IMR-90 (cell line): ENCODE measurements at regions not wholly inside any gene's neighbourhood (a gene's known extent, or its start where the extent isn't known, plus 50 kb on each side); places are given as distances from the start of the nearest gene placed in this dataset.

ENCODE experiments used
- ATAC-seq: fragments of 200-7000 bp; cut with Tn5 transposase; 2 replicates; pipeline ENCODE4 v1.9.1; 2020; ENCODE audit warnings: low read depth, mild to moderate bottlenecking, moderate library complexity
- BruUV-seq: library from RNA; stranded (reverse); fragments of 400-500 nt; replicated peaks from 2 replicates; lab custom pipeline; 2021; lab: Mats Ljungman, UMichigan
- CTCF ChIA-PET: fragments of 300-600 bp; formaldehyde crosslinking; extraction: SDS; loops from one replicate; lab custom pipeline; 2021; ENCODE audit warnings: antibody characterized with exemption; lab: Yijun Ruan, JAX
- POLR2A ChIA-PET: fragments of 300-600 bp; sonication (Branson Sonifier 250); formaldehyde crosslinking; loops from one replicate; lab custom pipeline; 2022; ENCODE audit warnings: antibody characterized with exemption; ENCODE audit not compliant: unreplicated experiment; lab: Charles Lee
- DNase-seq: peaks from one replicate; pipeline ENCODE4 v3.0.0; 2013
- H2AFZ ChIP-seq: replicated peaks from 2 replicates; pipeline ENCODE3; 2013; ENCODE audit warnings: low read length, mild to moderate bottlenecking; ENCODE audit not compliant: poor library complexity
- H2AK5ac ChIP-seq: 2 replicates; pipeline ENCODE4 v1.6.1; 2013; ENCODE audit warnings: low read depth, low read length, inconsistent platforms
- H2AK9ac ChIP-seq: replicated peaks from 2 replicates; pipeline ENCODE3; 2013; ENCODE audit warnings: mild to moderate bottlenecking, low read depth, low read length, moderate library complexity; ENCODE audit not compliant: poor library complexity
- H2BK120ac ChIP-seq: 2 replicates; pipeline ENCODE4 v1.6.1; 2013; ENCODE audit warnings: low read depth, low read length, inconsistent platforms
- H2BK15ac ChIP-seq: 3 replicates; pipeline ENCODE4 v1.6.1; 2013; ENCODE audit warnings: low read depth, low read length, inconsistent platforms
- H2BK20ac ChIP-seq: 2 replicates; pipeline ENCODE4 v1.6.1; 2013; ENCODE audit warnings: low read depth, mild to moderate bottlenecking, inconsistent platforms, low read length, moderate library complexity
- H2BK5ac ChIP-seq: 2 replicates; pipeline ENCODE4 v1.6.1; 2013; ENCODE audit warnings: mild to moderate bottlenecking, low read depth, low read length, inconsistent platforms; ENCODE audit not compliant: poor library complexity, severe bottlenecking
- H3K14ac ChIP-seq: replicated peaks from 2 replicates; pipeline ENCODE4 v1.6.1; 2013; ENCODE audit warnings: low read depth, low read length, inconsistent platforms
- H3K18ac ChIP-seq: 2 replicates; pipeline ENCODE4 v1.6.1; 2013; ENCODE audit warnings: low read depth, low read length, control low read depth
- H3K23ac ChIP-seq: 2 replicates; pipeline ENCODE4 v1.6.1; 2013; ENCODE audit warnings: low read depth, low read length, inconsistent platforms
- H3K27ac ChIP-seq: 2 replicates; pipeline ENCODE4 v1.5.1; 2013; ENCODE audit warnings: mild to moderate bottlenecking, control low read depth, low read length; ENCODE audit not compliant: insufficient read depth
- H3K27me3 ChIP-seq: 2 replicates; pipeline ENCODE4 v1.6.1; 2013; ENCODE audit warnings: low read length; ENCODE audit not compliant: control insufficient read depth, insufficient read depth
- H3K36me3 ChIP-seq: 2 replicates; pipeline ENCODE4 v1.6.1; 2013; ENCODE audit warnings: low read length, mixed read lengths; ENCODE audit not compliant: control insufficient read depth, insufficient read depth
- H3K4ac ChIP-seq: 2 replicates; pipeline ENCODE4 v1.6.1; 2013; ENCODE audit warnings: low read depth, low read length, inconsistent platforms
- H3K4me1 ChIP-seq: 2 replicates; pipeline ENCODE4 v1.6.1; 2013; ENCODE audit warnings: low read length, mixed read lengths; ENCODE audit not compliant: control insufficient read depth, insufficient read depth
- H3K4me2 ChIP-seq: 2 replicates; pipeline ENCODE4 v1.6.1; 2013; ENCODE audit warnings: low read depth, mild to moderate bottlenecking, control low read depth, low read length, moderate library complexity
- H3K4me3 ChIP-seq: 2 replicates; pipeline ENCODE4 v1.5.1; 2013; ENCODE audit warnings: low read depth, mild to moderate bottlenecking, control low read depth, low read length, moderate library complexity; ENCODE audit not compliant: insufficient read depth
- H3K56ac ChIP-seq: 2 replicates; pipeline ENCODE4 v1.6.1; 2013; ENCODE audit warnings: low read length, inconsistent platforms; ENCODE audit not compliant: insufficient read depth; ENCODE audit errors: extremely low read depth
- H3K79me1 ChIP-seq, 2 experiments: 2 replicates each; pipeline ENCODE4 v1.6.1; 2013; ENCODE audit warnings: low read length in 2 of 2, inconsistent platforms in 1 of 2, low read depth in 1 of 2
- H3K9ac ChIP-seq: 2 replicates; pipeline ENCODE4 v1.6.1; 2013; ENCODE audit warnings: low read depth, low read length, control low read depth
- H3K9me1 ChIP-seq: 2 replicates; pipeline ENCODE4 v1.6.1; 2013; ENCODE audit warnings: low read length, inconsistent platforms; ENCODE audit not compliant: insufficient read depth
- H3K9me3 ChIP-seq: 2 replicates; pipeline ENCODE4 v1.6.1; 2013; ENCODE audit warnings: low read length; ENCODE audit not compliant: control insufficient read depth, insufficient read depth
- H4K20me1 ChIP-seq: 2 replicates; pipeline ENCODE4 v1.6.1; 2013; ENCODE audit warnings: low read length, inconsistent platforms; ENCODE audit not compliant: insufficient read depth
- H4K5ac ChIP-seq: 2 replicates; pipeline ENCODE4 v1.6.1; 2013; ENCODE audit warnings: mild to moderate bottlenecking, low read depth, low read length, control low read depth
- H4K8ac ChIP-seq, 2 experiments: 2 replicates each; pipeline ENCODE4 v1.6.1; 2013; ENCODE audit warnings: low read depth in 2 of 2, low read length in 2 of 2, control low read depth in 1 of 2, inconsistent platforms in 1 of 2
- H4K91ac ChIP-seq: 2 replicates; pipeline ENCODE4 v1.6.1; 2013; ENCODE audit warnings: low read depth, low read length, inconsistent platforms; ENCODE audit not compliant: insufficient read depth
- BHLHE40 ChIP-seq: fragments of 150-350 bp; IDR thresholded peaks from 2 replicates; pipeline ENCODE4 v1.6.1; 2016; ENCODE audit warnings: mild to moderate bottlenecking, low read depth, low read length
- CEBPB ChIP-seq: IDR thresholded peaks from 2 replicates; pipeline ENCODE4 v1.6.1; 2012; ENCODE audit warnings: low read depth, low read length, improper control_type of control experiment
- CHD1 ChIP-seq: IDR thresholded peaks from 2 replicates; pipeline ENCODE4 v1.6.1; 2012; ENCODE audit warnings: low read depth, low read length, improper control_type of control experiment
- FOS ChIP-seq: fragments of 150-350 bp; IDR thresholded peaks from 2 replicates; pipeline ENCODE4 v1.6.1; 2016; ENCODE audit warnings: low read depth, low read length
- MAFK ChIP-seq: IDR thresholded peaks from 2 replicates; pipeline ENCODE4 v1.6.1; 2012; ENCODE audit warnings: low read depth, low read length, improper control_type of control experiment
- MAZ ChIP-seq: IDR thresholded peaks from 2 replicates; pipeline ENCODE4 v1.6.1; 2012; ENCODE audit warnings: low read depth, mild to moderate bottlenecking, low read length, improper control_type of control experiment, moderate library complexity, borderline replicate concordance
- MXI1 ChIP-seq: IDR thresholded peaks from 2 replicates; pipeline ENCODE4 v1.6.1; 2012; ENCODE audit warnings: low read depth, mild to moderate bottlenecking, low read length, moderate library complexity, borderline replicate concordance
- NFE2L2 ChIP-seq: fragments of 150-350 bp; IDR thresholded peaks from 2 replicates; pipeline ENCODE4 v1.6.1; 2016; ENCODE audit warnings: low read depth, mild to moderate bottlenecking, low read length
- POLR2A ChIP-seq: IDR thresholded peaks from 2 replicates; pipeline ENCODE4 v1.6.1; 2012; ENCODE audit warnings: mild to moderate bottlenecking, low read depth, low read length
- RAD21 ChIP-seq: IDR thresholded peaks from 2 replicates; pipeline ENCODE4 v1.6.1; 2012; ENCODE audit warnings: low read length, improper control_type of control experiment
- RCOR1 ChIP-seq: IDR thresholded peaks from 2 replicates; pipeline ENCODE4 v1.6.1; 2012; ENCODE audit warnings: mild to moderate bottlenecking, low read length, improper control_type of control experiment; ENCODE audit not compliant: insufficient replicate concordance
- RFX5 ChIP-seq: IDR thresholded peaks from 2 replicates; pipeline ENCODE4 v1.8.0; 2012; ENCODE audit warnings: low read depth, mild to moderate bottlenecking, low read length, moderate library complexity
- SMC3 ChIP-seq: fragments of 150-350 bp; IDR thresholded peaks from 2 replicates; pipeline ENCODE4 v1.6.1; 2016; ENCODE audit warnings: low read depth, mild to moderate bottlenecking, antibody characterized with exemption, low read length, moderate library complexity
- WGBS, 2 experiments: methylation state at CpG; one replicate each; pipeline versions ENCODE4 v1.1.5 to v1.1.7; 2013; ENCODE audit warnings: missing lambda C conversion rate in 2 of 2; ENCODE audit not compliant: insufficient read length in 1 of 2; ENCODE audit errors: extremely low coverage in 2 of 2; 5-methylcytosine and 5-hydroxymethylcytosine counted together
- dilution Hi-C: fragments of 300-500 bp; cut with HindIII; formaldehyde crosslinking; loops from one replicate; pipeline ENCODE4 v1.14.3; 2018; ENCODE audit warnings: low sequenced_read_pairs; ENCODE audit not compliant: unreplicated experiment
- in situ Hi-C: fragments of 300-500 bp; cut with MboI; formaldehyde crosslinking; loops from 3 replicates; pipeline ENCODE4 v1.14.3; 2019; ENCODE audit warnings: low sequenced_read_pairs, inconsistent platforms, mixed read lengths
- intact Hi-C: fragments of 100-400 bp; cut with micrococcal nuclease; formaldehyde crosslinking; loops from 2 replicates; pipeline ENCODE4 v1.10.0; 2022
- TF ChIP-seq, protein P1 (sequence below): fragments of 150-350 bp; IDR thresholded peaks from 2 replicates; pipeline ENCODE4 v1.6.1; 2016; ENCODE audit warnings: low read depth, mild to moderate bottlenecking, low read length, moderate library complexity, borderline replicate concordance
- TF ChIP-seq, protein P2 (sequence below): conservative IDR thresholded peaks from 2 replicates; pipeline ENCODE4 v1.5.1; 2012; ENCODE audit warnings: mild to moderate bottlenecking, low read depth, low read length, improper control_type of control experiment
- TF ChIP-seq, protein P3 (sequence below): fragments of 150-350 bp; IDR thresholded peaks from 2 replicates; pipeline ENCODE4 v1.6.1; 2017; ENCODE audit warnings: mild to moderate bottlenecking, antibody characterized with exemption, low read length, low read depth

DNA sequence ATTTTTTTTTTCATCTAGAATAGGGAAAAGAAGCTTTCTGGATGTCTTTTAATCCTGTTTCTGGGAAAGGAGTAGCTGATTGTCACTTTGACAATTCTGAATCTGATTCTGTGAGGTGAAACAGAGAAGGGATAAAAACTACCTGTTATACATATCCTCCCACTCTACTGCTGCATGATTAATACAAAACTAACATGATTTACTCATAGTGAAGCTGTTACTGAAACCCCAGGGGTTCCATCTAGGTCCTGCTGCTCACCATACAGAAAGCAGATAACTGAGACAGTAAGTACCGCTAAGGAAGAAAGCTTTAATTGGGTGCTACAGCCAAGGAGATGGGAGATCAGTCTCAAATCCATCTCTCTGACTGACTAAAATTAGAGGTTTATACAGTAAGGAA lies 610.9 kb upstream of the ALCAM start:
- Histone ChIP-seq H4K5ac (no peak overlapping the region), H3K23ac (no peak overlapping the region), H3K14ac (no peak overlapping the region), H2AK9ac (no peak overlapping the region), H4K8ac (no peak overlapping the region), H3K4me2 (no peak overlapping the region), H3K18ac (no peak overlapping the region), H3K4me3 (no peak overlapping the region), H3K27me3 (no peaks in the 10 kb centered on the region), H2AK5ac (no peak overlapping the region), H3K4me1 (no peaks in the 10 kb centered on the region), H2AFZ (no peak overlapping the region), H4K91ac (no peak overlapping the region), H3K9ac (no peak overlapping the region), H3K36me3 (no peaks in the 10 kb centered on the region), H2BK5ac (no peak overlapping the region), H2BK20ac (no peak overlapping the region), H2BK15ac (no peak overlapping the region), H2BK120ac (no peak overlapping the region), H4K20me1 (no peaks in the 10 kb centered on the region), H3K9me3 (no peaks in the 10 kb centered on the region), H3K27ac (no peak overlapping the region), H3K9me1 (no peaks in the 10 kb centered on the region), H3K79me1 (no peaks in the 10 kb centered on the region), H3K4ac (no peak overlapping the region), H3K56ac (no peak overlapping the region)
- dilution Hi-C loops (no loop called here), intact Hi-C loops (no loop called here), in situ Hi-C loops (no loop called here)
- no peak for DNase-seq
- POLR2A ChIA-PET = no interaction called here
- CTCF ChIA-PET = interaction anchor here (0.9 kb wide), 1 partner anchor 9 kb away, joined by 3 read pairs; no protein-coding TSS in a partner anchor
- BruUV-seq = no TSS peak
- WGBS, 2 experiments = no CpG with 5 or more reads among the region's 1 CpG
- ATAC-seq = no peak
- no peak for TF ChIP-seq MXI1
- TF ChIP-seq MAZ = no peak
- TF ChIP-seq MAFK = no peak
- no peak for TF ChIP-seq BHLHE40
- TF ChIP-seq, protein P1, sequence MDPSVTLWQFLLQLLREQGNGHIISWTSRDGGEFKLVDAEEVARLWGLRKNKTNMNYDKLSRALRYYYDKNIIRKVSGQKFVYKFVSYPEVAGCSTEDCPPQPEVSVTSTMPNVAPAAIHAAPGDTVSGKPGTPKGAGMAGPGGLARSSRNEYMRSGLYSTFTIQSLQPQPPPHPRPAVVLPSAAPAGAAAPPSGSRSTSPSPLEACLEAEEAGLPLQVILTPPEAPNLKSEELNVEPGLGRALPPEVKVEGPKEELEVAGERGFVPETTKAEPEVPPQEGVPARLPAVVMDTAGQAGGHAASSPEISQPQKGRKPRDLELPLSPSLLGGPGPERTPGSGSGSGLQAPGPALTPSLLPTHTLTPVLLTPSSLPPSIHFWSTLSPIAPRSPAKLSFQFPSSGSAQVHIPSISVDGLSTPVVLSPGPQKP = no peak
- TF ChIP-seq, protein P2, sequence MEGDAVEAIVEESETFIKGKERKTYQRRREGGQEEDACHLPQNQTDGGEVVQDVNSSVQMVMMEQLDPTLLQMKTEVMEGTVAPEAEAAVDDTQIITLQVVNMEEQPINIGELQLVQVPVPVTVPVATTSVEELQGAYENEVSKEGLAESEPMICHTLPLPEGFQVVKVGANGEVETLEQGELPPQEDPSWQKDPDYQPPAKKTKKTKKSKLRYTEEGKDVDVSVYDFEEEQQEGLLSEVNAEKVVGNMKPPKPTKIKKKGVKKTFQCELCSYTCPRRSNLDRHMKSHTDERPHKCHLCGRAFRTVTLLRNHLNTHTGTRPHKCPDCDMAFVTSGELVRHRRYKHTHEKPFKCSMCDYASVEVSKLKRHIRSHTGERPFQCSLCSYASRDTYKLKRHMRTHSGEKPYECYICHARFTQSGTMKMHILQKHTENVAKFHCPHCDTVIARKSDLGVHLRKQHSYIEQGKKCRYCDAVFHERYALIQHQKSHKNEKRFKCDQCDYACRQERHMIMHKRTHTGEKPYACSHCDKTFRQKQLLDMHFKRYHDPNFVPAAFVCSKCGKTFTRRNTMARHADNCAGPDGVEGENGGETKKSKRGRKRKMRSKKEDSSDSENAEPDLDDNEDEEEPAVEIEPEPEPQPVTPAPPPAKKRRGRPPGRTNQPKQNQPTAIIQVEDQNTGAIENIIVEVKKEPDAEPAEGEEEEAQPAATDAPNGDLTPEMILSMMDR = no peak
- TF ChIP-seq RCOR1 = no peak
- TF ChIP-seq FOS = no peak
- no peak for TF ChIP-seq CHD1
- TF ChIP-seq, protein P3, sequence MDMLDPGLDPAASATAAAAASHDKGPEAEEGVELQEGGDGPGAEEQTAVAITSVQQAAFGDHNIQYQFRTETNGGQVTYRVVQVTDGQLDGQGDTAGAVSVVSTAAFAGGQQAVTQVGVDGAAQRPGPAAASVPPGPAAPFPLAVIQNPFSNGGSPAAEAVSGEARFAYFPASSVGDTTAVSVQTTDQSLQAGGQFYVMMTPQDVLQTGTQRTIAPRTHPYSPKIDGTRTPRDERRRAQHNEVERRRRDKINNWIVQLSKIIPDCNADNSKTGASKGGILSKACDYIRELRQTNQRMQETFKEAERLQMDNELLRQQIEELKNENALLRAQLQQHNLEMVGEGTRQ = no peak
- no peak for TF ChIP-seq CEBPB
- TF ChIP-seq SMC3 = no peak
- no peak for TF ChIP-seq POLR2A
- no peak for TF ChIP-seq RFX5
- TF ChIP-seq RAD21 = no peak
- TF ChIP-seq NFE2L2 = no peak
